LNCAP (cell line): ENCODE measurements at regions not wholly inside any gene's neighbourhood (a gene's known extent, or its start where the extent isn't known, plus 50 kb on each side); places are given as distances from the start of the nearest gene placed in this dataset.

Experiments
- CTCF ChIP-seq: fragments of 450-650 bp; IDR thresholded peaks from 2 replicates; pipeline ENCODE4 v1.5.1; 2017; ENCODE audit warnings: mild to moderate bottlenecking

- no peak for TF ChIP-seq CTCF
Observed at GRCh38 chr3:106687905-106688304, 689.3 kb upstream of the CCDC54 start.

- no peak for TF ChIP-seq CTCF
Observed at GRCh38 chr3:106688464-106688863, 688.8 kb upstream of the CCDC54 start.

- no peak for TF ChIP-seq CTCF
Observed at GRCh38 chr3:106691476-106691875, 685.8 kb upstream of the CCDC54 start.

- TF ChIP-seq CTCF = no peak
Observed at GRCh38 chr3:106692624-106693023, 684.6 kb upstream of the CCDC54 start.

- TF ChIP-seq CTCF = no peak
Observed at GRCh38 chr3:106699122-106699521, 678.1 kb upstream of the CCDC54 start.

- no peak for TF ChIP-seq CTCF
Observed at GRCh38 chr3:106700981-106701380, 676.3 kb upstream of the CCDC54 start.

GRCh38 chr3:106703524-106703923 is 673.7 kb upstream of the CCDC54 start:
- TF ChIP-seq CTCF = no peak

- TF ChIP-seq CTCF = no peak
Observed at GRCh38 chr3:106707347-106707746, 669.9 kb upstream of the CCDC54 start.
